ENCODE measurements at regions not wholly inside any gene's neighbourhood (a gene's known extent, or its start where the extent isn't known, plus 50 kb on each side); places are given as distances from the start of the nearest gene placed in this dataset.
"Not testable (repeated sequence)": the region's sequence is repeated elsewhere in the genome, so short reads cannot be mapped to it uniquely, and the experiment has no call there.

DNA sequence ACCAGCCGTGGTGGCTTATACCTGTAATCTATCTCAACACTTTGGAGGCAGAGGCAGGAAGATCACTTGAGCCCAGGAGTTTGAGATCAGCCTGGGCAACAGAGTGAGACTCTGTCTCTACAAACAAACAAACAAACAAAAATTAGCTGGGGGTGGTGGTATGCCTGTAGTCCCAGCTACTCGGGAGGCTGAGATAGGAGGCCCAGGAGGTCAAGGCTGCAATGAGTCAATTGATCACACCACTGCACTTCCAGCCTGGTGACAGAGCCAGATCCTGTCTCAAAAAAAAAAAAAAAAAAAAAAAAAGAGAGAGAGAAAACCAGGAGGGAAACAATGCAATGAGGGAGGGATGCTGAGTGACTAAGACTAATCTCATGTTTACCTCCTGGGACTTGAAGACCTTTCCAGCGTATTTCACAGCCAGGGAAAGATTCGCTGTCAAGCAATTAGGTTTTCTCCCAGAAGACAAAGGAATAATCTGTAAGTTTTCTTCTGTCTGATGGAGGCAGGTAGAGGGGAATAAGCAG is 51.1 kb upstream of the MIER3 start:
- no peak overlapping the region for H3K4me3 ChIP-seq (ENCODE audit: low read length)
- H3K27me3 ChIP-seq (ENCODE audit: insufficient read depth, low read depth, low read length): no peaks in the 10 kb centered on the region
- H3K9ac ChIP-seq (ENCODE audit: low read length): no peak overlapping the region
- H3K9me3 ChIP-seq (ENCODE audit: low read length): no peaks in the 10 kb centered on the region
- H3K9me2 ChIP-seq (ENCODE audit: insufficient read depth, low read length): no peaks in the 10 kb centered on the region
- H3K36me3 ChIP-seq (ENCODE audit: insufficient read depth, low read length): no peaks in the 10 kb centered on the region
- no peaks in the 10 kb centered on the region for H3F3A ChIP-seq (ENCODE audit: insufficient read depth, low read length, poor library complexity, severe bottlenecking)
- no peaks in the 10 kb centered on the region for H4K20me1 ChIP-seq (ENCODE audit: insufficient read depth)
- no peak overlapping the region for H3K27ac ChIP-seq (ENCODE audit: low read length)
- H3K79me2 ChIP-seq (replicated peaks; ENCODE audit: insufficient read depth, low read length): no peaks in the 10 kb centered on the region
- no peak overlapping the region for H2AFZ ChIP-seq (ENCODE audit: low read depth, low read length)
- no peak overlapping the region for H3K4me2 ChIP-seq (ENCODE audit: low read length)
- no peak for TF ChIP-seq EP300 (conservative IDR thresholded peaks at IDR 0.05; ENCODE audit: poor library complexity, severe bottlenecking)
- no peak for TF ChIP-seq MXI1 (conservative IDR thresholded peaks at IDR 0.05; ENCODE audit: poor library complexity, severe bottlenecking)
- TF ChIP-seq SMC3 (conservative IDR thresholded peaks at IDR 0.05; ENCODE audit: poor library complexity): no peak
- TF ChIP-seq POLR2AphosphoS5 (IDR thresholded peaks at IDR 0.05): no peak
- no peak for TF ChIP-seq RAD21 (conservative IDR thresholded peaks at IDR 0.05)
- no peak for TF ChIP-seq EZH2 (IDR thresholded peaks at IDR 0.05; ENCODE audit: borderline replicate concordance, insufficient read depth, low read length, poor library complexity, severe bottlenecking)
- TF ChIP-seq, protein P1, sequence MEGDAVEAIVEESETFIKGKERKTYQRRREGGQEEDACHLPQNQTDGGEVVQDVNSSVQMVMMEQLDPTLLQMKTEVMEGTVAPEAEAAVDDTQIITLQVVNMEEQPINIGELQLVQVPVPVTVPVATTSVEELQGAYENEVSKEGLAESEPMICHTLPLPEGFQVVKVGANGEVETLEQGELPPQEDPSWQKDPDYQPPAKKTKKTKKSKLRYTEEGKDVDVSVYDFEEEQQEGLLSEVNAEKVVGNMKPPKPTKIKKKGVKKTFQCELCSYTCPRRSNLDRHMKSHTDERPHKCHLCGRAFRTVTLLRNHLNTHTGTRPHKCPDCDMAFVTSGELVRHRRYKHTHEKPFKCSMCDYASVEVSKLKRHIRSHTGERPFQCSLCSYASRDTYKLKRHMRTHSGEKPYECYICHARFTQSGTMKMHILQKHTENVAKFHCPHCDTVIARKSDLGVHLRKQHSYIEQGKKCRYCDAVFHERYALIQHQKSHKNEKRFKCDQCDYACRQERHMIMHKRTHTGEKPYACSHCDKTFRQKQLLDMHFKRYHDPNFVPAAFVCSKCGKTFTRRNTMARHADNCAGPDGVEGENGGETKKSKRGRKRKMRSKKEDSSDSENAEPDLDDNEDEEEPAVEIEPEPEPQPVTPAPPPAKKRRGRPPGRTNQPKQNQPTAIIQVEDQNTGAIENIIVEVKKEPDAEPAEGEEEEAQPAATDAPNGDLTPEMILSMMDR (IDR thresholded peaks at IDR 0.05; ENCODE audit: poor library complexity, severe bottlenecking): no peak
- TF ChIP-seq, protein P2, sequence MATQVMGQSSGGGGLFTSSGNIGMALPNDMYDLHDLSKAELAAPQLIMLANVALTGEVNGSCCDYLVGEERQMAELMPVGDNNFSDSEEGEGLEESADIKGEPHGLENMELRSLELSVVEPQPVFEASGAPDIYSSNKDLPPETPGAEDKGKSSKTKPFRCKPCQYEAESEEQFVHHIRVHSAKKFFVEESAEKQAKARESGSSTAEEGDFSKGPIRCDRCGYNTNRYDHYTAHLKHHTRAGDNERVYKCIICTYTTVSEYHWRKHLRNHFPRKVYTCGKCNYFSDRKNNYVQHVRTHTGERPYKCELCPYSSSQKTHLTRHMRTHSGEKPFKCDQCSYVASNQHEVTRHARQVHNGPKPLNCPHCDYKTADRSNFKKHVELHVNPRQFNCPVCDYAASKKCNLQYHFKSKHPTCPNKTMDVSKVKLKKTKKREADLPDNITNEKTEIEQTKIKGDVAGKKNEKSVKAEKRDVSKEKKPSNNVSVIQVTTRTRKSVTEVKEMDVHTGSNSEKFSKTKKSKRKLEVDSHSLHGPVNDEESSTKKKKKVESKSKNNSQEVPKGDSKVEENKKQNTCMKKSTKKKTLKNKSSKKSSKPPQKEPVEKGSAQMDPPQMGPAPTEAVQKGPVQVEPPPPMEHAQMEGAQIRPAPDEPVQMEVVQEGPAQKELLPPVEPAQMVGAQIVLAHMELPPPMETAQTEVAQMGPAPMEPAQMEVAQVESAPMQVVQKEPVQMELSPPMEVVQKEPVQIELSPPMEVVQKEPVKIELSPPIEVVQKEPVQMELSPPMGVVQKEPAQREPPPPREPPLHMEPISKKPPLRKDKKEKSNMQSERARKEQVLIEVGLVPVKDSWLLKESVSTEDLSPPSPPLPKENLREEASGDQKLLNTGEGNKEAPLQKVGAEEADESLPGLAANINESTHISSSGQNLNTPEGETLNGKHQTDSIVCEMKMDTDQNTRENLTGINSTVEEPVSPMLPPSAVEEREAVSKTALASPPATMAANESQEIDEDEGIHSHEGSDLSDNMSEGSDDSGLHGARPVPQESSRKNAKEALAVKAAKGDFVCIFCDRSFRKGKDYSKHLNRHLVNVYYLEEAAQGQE (IDR thresholded peaks at IDR 0.05; ENCODE audit: borderline replicate concordance): no peak
- no peak for TF ChIP-seq TAF1 (IDR thresholded peaks at IDR 0.05; ENCODE audit: low read depth)

GRCh38 chr5:57003566-57003965 is 51.6 kb upstream of the MIER3 start:
- not testable (repeated sequence) for H4K20me1 ChIP-seq (ENCODE audit: insufficient read depth); H3K27me3 ChIP-seq (ENCODE audit: insufficient read depth, low read depth, low read length); H3F3A ChIP-seq (ENCODE audit: insufficient read depth, low read length, poor library complexity, severe bottlenecking); H3K4me3 ChIP-seq (ENCODE audit: low read length); H3K27ac ChIP-seq (ENCODE audit: low read length); H3K4me2 ChIP-seq (ENCODE audit: low read length); H3K36me3 ChIP-seq (ENCODE audit: insufficient read depth, low read length); H3K9me2 ChIP-seq (ENCODE audit: insufficient read depth, low read length); H3K9ac ChIP-seq (ENCODE audit: low read length); H2AFZ ChIP-seq (ENCODE audit: low read depth, low read length); H3K9me3 ChIP-seq (ENCODE audit: low read length); H3K79me2 ChIP-seq (replicated peaks; ENCODE audit: insufficient read depth, low read length)

GRCh38 chr5:57004800-57005199 is 52.9 kb upstream of the MIER3 start:
- Histone ChIP-seq H3K4me2 (ENCODE audit: low read length) (no peak overlapping the region), H3K27me3 (ENCODE audit: insufficient read depth, low read depth, low read length) (no peaks in the 10 kb centered on the region), H3K9me2 (ENCODE audit: insufficient read depth, low read length) (no peaks in the 10 kb centered on the region), H3K9me3 (ENCODE audit: low read length) (no peaks in the 10 kb centered on the region), H3K27ac (ENCODE audit: low read length) (no peak overlapping the region), H4K20me1 (ENCODE audit: insufficient read depth) (no peaks in the 10 kb centered on the region), H3K9ac (ENCODE audit: low read length) (no peak overlapping the region), H2AFZ (ENCODE audit: low read depth, low read length) (no peak overlapping the region), H3K4me3 (ENCODE audit: low read length) (no peak overlapping the region), H3K36me3 (ENCODE audit: insufficient read depth, low read length) (no peaks in the 10 kb centered on the region), H3K79me2 (replicated peaks; ENCODE audit: insufficient read depth, low read length) (no peaks in the 10 kb centered on the region), H3F3A (ENCODE audit: insufficient read depth, low read length, poor library complexity, severe bottlenecking) (no peaks in the 10 kb centered on the region)
- TF ChIP-seq POLR2AphosphoS5 (IDR thresholded peaks at IDR 0.05): no peak
- no peak for TF ChIP-seq TAF1 (IDR thresholded peaks at IDR 0.05; ENCODE audit: low read depth)
- TF ChIP-seq, protein P2 (IDR thresholded peaks at IDR 0.05; ENCODE audit: borderline replicate concordance): no peak
- no peak for TF ChIP-seq EZH2 (IDR thresholded peaks at IDR 0.05; ENCODE audit: borderline replicate concordance, insufficient read depth, low read length, poor library complexity, severe bottlenecking)
- TF ChIP-seq EP300 (conservative IDR thresholded peaks at IDR 0.05; ENCODE audit: poor library complexity, severe bottlenecking): no peak
- TF ChIP-seq RAD21 (conservative IDR thresholded peaks at IDR 0.05): no peak
- TF ChIP-seq MXI1 (conservative IDR thresholded peaks at IDR 0.05; ENCODE audit: poor library complexity, severe bottlenecking): no peak
- no peak for TF ChIP-seq SMC3 (conservative IDR thresholded peaks at IDR 0.05; ENCODE audit: poor library complexity)
- TF ChIP-seq, protein P1 (IDR thresholded peaks at IDR 0.05; ENCODE audit: poor library complexity, severe bottlenecking): no peak
